Prostate gland (tissue), 2 donors: ENCODE measurements at regions not wholly inside any gene's neighbourhood (a gene's known extent, or its start where the extent isn't known, plus 50 kb on each side); places are given as distances from the start of the nearest gene placed in this dataset.

Experiments
- DNase-seq: peaks from one replicate; pipeline ENCODE4 v3.0.0-alpha.2; 2019; ENCODE audit warnings: low spot score
- H3K27ac ChIP-seq, 2 donors: fragments of 200-600 bp; sonication (generic); 2 replicates each; pipeline ENCODE4 v1.5.1; 2017 to 2019
- H3K27me3 ChIP-seq: fragments of 200-600 bp; sonication (generic); replicated peaks from 2 replicates; pipeline ENCODE4 v1.5.1; 2019; ENCODE audit not compliant: insufficient read depth
- H3K36me3 ChIP-seq, 2 donors: fragments of 200-600 bp; sonication (generic); 1 replicate in 1 of 2; 2 replicates in 1 of 2; pipeline versions ENCODE4 v1.5.1 to v1.8.1; 2017 to 2019
- H3K4me1 ChIP-seq: fragments of 200-600 bp; sonication (generic); replicated peaks from 2 replicates; pipeline ENCODE4 v1.5.1; 2019
- H3K4me3 ChIP-seq, 2 donors: fragments of 200-600 bp; sonication (generic); 2 replicates each; pipeline ENCODE4 v1.5.1; 2017 to 2019
- H3K9me3 ChIP-seq: fragments of 200-600 bp; sonication (generic); 2 replicates; pipeline ENCODE4 v1.5.1; 2017
- CTCF ChIP-seq, 4 experiments: fragments of 200-600 bp in 2 of 4; fragments of 450-650 bp in 2 of 4; sonication (generic) in 2 of 4; IDR thresholded peaks; 1 replicate in 3 of 4; 2 replicates in 1 of 4; pipeline ENCODE4 v1.5.1; 2016 to 2019; ENCODE audit warnings: antibody characterized with exemption in 4 of 4, mild to moderate bottlenecking in 2 of 4, moderate library complexity in 2 of 4
- POLR2A ChIP-seq: fragments of 450-650 bp; IDR thresholded peaks from one replicate; pipeline ENCODE4 v1.6.1; 2016; ENCODE audit warnings: antibody characterized with exemption, mild to moderate bottlenecking
- POLR2AphosphoS5 ChIP-seq: sonication (generic); formaldehyde crosslinking; IDR thresholded peaks from one replicate; pipeline ENCODE4 v1.6.1; 2017; ENCODE audit warnings: antibody characterized with exemption
- WGBS: methylation state at CpG from one replicate; pipeline ENCODE4 v1.1.5; 2018; 5-methylcytosine and 5-hydroxymethylcytosine counted together
- intact Hi-C: fragments of 100-400 bp; cut with DNase I; formaldehyde crosslinking; loops from one replicate; pipeline ENCODE4 v1.14.2; 2022

- no peaks in the 10 kb centered on the region for H3K4me1 ChIP-seq
- no peaks in the 10 kb centered on the region for H3K27me3 ChIP-seq
- H3K27ac ChIP-seq = no peak overlapping the region
- DNase-seq = no peak
- intact Hi-C loops = no loop called here
- H3K4me3 ChIP-seq = no peak overlapping the region
- H3K36me3 ChIP-seq = no peaks in the 10 kb centered on the region
- H3K9me3 ChIP-seq = no peaks in the 10 kb centered on the region
- TF ChIP-seq POLR2A (no peak), CTCF (IDR thresholded peaks at IDR 0.05) (no peak), POLR2AphosphoS5 (no peak)
Observed at GRCh38 chrX:25213611-25214010, 197.8 kb upstream of the ARX start.

- no peak for DNase-seq
- no peaks in the 10 kb centered on the region for H3K27me3 ChIP-seq
- WGBS = 82% methylated on average over 5 of the region's 5 CpGs
Observed at GRCh38 chrX:25207803-25208475, 192.2 kb upstream of the ARX start.

GRCh38 chrX:25206778-25207177, 191.0 kb upstream of the ARX start:
- Histone ChIP-seq H3K36me3 (no peaks in the 10 kb centered on the region), H3K4me1 (no peaks in the 10 kb centered on the region), H3K27ac (no peak overlapping the region), H3K27me3 (no peaks in the 10 kb centered on the region), H3K9me3 (no peaks in the 10 kb centered on the region), H3K4me3 (no peak overlapping the region)
- 0% methylated on average over 1 of the region's 1 CpG for WGBS
- no peak for TF ChIP-seq POLR2A
- no peak for TF ChIP-seq CTCF (IDR thresholded peaks at IDR 0.05)
- TF ChIP-seq POLR2AphosphoS5 = no peak
- DNase-seq = no peak
- intact Hi-C loops = no loop called here

More at GRCh38 chrX:25207803-25208475, 192.2 kb upstream of the ARX start:
- Histone ChIP-seq H3K27ac (no peak overlapping the region), H3K9me3 (no peaks in the 10 kb centered on the region), H3K36me3 (no peaks in the 10 kb centered on the region), H3K4me3 (no peak overlapping the region), H3K4me1 (no peaks in the 10 kb centered on the region)
- TF ChIP-seq POLR2AphosphoS5 = no peak
- no peak for TF ChIP-seq CTCF (IDR thresholded peaks at IDR 0.05)
- no peak for TF ChIP-seq POLR2A
- intact Hi-C loops = no loop called here

GRCh38 chrX:25204182-25204581, 188.4 kb upstream of the ARX start:
- no peak for DNase-seq
- Histone ChIP-seq H3K27me3 (no peaks in the 10 kb centered on the region), H3K4me3 (no peak overlapping the region), H3K4me1 (no peaks in the 10 kb centered on the region), H3K9me3 (no peaks in the 10 kb centered on the region), H3K36me3 (no peaks in the 10 kb centered on the region), H3K27ac (no peak overlapping the region)
- TF ChIP-seq POLR2A (no peak), POLR2AphosphoS5 (no peak), CTCF (IDR thresholded peaks at IDR 0.05) (no peak)
- intact Hi-C loops = no loop called here

GRCh38 chrX:25202827-25203226, 187.1 kb upstream of the ARX start:
- WGBS = 84% methylated on average over 2 of the region's 2 CpGs
- Histone ChIP-seq H3K4me1 (no peaks in the 10 kb centered on the region), H3K4me3 (no peak overlapping the region), H3K9me3 (no peaks in the 10 kb centered on the region), H3K36me3 (no peaks in the 10 kb centered on the region), H3K27ac (no peak overlapping the region), H3K27me3 (no peaks in the 10 kb centered on the region)
- intact Hi-C loops = no loop called here
- TF ChIP-seq POLR2AphosphoS5 (no peak), POLR2A (no peak), CTCF (IDR thresholded peaks at IDR 0.05) (no peak)
- no peak for DNase-seq
